ENCODE measurements at regions not wholly inside any gene's neighbourhood (a gene's known extent, or its start where the extent isn't known, plus 50 kb on each side); places are given as distances from the start of the nearest gene placed in this dataset.

- no peak for DNase-seq
Observed at GRCh38 chr16:49121636-49122035, 160.0 kb downstream of the CBLN1 start.

GRCh38 chr16:49120631-49121030, 161.0 kb downstream of the CBLN1 start:
- no peak for DNase-seq

GRCh38 chr16:49116873-49117272, 164.8 kb downstream of the CBLN1 start:
- no peak for DNase-seq

DNA sequence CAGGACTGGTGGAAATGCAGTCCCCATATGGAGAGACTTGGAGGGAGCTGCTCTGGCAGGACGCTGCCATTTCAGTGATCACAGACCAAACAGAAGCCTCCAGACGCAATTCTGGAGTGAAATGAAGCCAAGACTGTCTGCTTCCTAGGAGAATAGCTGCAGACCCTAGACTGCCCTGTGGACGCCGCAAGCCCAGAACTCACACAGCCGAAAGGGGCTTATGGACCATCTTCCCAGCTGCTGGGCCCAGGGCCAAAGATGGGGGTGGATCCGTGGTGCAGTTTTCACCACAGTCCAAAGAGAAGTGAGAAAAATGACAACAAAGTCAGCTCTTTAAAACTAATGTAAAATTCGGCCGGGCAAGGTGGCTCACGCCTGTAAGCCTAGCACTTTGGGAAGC, 165.7 kb downstream of the CBLN1 start:
- no peak for DNase-seq

DNA sequence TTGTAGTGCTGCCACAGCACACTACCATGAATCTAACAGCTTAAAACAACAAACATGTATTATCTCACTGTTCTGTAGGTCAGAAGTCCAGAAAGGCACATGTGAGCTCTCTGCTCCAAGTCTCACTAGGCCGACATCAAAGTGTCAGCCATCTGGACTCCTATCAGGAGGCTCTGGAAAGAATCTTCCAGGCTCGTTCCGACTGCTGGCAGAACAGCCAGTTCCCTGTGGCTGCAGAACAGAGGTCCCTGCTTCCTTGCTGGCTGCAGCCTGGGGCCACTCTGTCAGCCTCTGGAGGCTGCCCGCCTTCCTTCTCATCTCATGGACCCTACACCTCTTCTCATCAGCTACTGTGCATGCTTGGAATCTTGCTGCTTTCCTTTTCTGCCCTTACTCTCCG, 168.9 kb downstream of the CBLN1 start:
- no peak for DNase-seq

DNA sequence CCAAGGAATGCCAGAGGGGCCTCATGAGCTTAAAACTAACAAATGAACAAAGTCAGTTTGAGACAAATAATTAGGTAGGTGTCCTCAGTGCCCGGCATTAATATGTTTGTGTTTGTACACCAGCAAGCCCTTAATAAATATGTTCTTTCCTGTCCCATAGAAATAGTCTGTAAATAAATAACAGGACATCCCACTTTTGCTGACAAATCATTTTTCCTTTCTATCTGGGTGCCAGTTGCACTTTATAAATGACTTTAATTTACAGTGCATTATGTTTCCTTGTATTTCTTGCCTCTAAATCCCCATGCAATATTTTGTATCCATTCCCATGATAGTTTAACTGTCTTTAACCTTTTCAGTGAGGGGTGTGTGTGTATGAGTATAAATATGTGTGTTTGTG, 170.3 kb downstream of the CBLN1 start:
- no peak for DNase-seq

DNA sequence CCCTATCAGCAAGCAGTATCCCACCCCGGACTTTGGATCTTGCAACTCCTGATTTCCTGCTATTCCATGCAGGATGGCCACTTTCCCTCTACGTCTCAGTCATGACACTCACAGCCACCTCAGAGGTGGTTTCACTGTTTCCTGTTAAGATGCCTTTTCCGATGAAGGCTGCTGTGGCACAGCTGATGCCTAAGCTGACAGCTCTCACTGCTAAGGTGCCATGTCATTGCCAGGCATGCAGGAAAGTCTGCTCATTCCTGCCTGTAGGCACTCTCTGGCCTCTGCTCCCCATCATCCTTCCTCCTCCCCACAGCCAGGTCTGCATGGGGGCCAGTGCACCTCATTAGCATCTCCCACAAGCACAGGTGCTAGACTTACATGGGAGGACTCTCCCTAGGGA, 173.0 kb downstream of the CBLN1 start:
- DNase-seq, result no peak

DNA sequence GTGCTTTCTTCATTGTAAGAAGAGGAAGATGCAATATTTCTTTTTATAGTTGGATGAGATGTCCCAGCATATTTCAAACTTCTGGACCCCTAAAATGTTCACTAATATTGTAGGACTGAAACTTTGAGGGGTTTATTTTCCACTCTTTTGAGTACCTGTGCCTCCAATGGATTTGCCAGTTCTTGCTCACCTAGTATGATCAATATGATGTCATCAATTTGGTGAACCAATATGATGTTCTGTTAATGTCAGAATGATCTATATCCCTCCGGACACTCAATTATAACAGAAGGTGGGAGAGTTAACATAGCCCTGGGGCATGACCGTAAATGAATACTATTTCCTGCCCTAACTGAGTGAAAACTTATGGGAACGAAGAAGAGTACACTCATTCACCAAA, 178.3 kb downstream of the CBLN1 start:
- no peak for DNase-seq

GRCh38 chr16:49101997-49102396, 179.6 kb downstream of the CBLN1 start:
- DNase-seq, result no peak

DNA sequence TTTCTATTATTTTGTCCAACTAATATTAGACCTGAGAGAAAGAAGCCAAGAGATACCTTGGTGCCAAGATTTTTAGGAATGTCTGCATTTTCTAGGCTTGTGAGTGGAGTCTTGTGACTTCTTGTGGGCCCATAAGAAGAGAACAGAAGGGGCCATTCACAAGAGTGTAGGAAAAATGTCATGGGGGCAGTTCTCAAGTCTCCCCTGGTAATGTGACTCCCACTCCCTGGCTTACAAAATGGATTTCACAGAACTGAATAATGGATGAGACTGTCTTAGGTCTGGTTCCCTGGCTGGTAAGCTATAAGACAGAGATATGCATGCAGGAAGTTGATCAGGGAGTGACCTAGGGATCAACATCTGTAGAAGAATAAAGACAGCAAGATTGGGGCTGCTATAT, 181.3 kb downstream of the CBLN1 start:
- no peak for DNase-seq

GRCh38 chr16:49097964-49098363, 183.7 kb downstream of the CBLN1 start:
- DNase-seq, result no peak

DNA sequence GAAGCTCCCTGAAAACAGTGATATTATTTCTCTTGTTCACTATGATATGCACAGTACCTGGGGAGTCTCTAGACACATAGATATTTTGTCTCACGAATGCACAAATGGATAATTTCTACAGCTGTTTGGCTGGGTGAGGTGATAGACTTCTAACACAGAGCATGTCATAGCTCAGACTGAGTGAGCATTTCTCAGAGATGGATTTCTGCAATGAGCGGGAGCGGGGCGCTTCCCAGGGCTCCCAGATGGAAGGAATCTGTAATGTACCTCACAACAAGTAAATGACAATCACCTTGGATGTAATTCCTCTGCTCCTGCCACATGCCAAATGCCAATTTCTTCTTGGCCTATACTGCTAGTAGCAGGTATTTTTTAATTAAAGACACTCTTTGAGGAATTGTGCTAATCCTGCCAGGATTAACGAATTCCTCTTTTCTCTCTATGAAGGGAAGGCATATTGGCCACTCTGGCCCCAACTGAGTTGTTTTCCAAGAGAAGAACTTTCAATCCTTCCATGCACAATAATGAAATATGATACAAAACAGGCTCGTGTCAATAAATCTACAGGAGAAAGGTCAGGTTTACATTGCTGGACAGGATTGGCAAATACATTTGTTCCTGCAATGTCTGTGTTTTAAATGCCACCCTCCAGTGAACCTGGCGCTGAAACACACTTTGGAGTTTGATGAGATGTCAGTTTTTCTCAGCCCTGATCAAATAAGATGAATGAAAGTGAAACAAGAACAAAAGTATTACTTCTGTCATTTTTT, 185.3 kb downstream of the CBLN1 start:
- no peak for DNase-seq

GRCh38 chr16:49095539-49095938, 186.1 kb downstream of the CBLN1 start:
- no peak for DNase-seq

- DNase-seq, result no peak
Observed at GRCh38 chr16:49094471-49094870, 187.2 kb downstream of the CBLN1 start.

DNA sequence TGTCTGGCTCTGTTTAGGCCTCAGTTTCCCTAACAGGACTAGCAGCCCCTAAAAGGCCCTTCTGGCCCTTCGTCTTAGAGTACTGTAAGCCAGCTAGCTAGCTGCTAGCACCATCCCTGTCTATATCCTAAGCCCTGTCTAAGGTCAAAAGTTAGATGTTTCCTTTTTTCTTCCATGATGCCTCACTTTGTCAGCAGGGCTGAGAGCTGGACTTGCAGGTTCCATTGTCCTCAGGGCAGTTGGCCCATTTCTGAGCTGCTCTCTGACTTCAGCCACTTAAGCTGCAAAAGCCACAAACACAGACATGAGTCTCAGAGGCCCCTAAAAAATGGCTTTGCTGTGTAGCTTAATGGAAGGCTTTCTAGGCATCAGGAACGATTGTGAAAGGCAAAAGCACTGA, 187.7 kb downstream of the CBLN1 start:
- no peak for DNase-seq

GRCh38 chr16:49092704-49093103, 188.9 kb downstream of the CBLN1 start:
- DNase-seq, result no peak

DNA sequence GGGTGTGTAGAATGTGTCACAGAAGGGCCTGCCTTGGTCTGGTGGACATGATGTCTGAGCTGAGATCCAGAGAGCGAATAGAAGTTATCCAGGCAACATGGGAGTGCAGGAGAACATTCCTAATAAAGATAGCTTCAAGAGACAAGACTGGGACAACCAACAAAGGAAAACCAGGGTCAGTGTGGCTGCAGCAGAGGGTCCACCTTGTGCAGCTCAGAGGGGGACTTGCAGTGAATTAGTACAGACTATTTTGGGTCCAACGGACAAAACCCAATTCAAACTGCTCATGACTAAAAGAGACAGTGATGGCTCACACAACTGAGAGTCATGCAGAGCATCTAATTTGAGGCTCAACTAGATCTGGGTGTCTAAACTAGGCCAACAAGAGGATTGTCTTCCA, 192.1 kb downstream of the CBLN1 start:
- no peak for DNase-seq

DNA sequence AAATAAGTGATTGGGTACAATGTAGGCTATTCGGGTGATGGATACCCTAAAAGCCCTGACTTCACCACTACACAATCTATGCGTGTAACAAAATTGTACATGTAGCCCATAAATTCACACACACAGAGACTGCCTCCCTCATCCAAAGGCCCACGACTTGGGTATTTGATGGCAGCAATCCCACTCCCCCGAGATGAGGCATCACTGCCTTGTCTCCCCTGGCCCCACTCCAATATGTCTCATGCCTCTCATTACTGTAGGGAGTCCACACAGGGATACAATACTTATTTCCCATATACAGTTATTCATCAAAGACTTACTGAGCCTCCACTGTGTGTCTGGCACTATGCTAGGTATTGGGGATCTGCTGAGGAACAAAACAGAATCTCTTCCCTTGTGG, 192.6 kb downstream of the CBLN1 start:
- DNase-seq, result no peak

DNA sequence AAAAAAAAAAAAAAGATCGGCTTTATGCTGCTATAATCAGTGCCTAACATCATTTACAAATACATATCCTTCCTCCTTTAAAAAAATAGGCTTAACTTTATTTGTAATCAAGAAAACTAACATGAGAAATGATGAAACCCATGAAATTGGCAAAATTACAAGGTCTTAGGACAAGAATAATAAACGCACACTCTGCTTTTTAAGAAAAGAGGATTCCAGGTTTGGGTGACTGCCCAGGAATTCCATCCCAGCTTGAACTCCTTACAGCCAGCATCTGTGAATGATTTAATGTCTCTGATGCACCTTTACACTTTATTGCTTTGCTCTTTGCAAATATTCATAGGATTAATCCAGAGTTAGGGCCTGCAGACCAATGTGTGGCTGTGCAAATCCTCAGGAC, 196.0 kb downstream of the CBLN1 start:
- DNase-seq, result no peak

DNA sequence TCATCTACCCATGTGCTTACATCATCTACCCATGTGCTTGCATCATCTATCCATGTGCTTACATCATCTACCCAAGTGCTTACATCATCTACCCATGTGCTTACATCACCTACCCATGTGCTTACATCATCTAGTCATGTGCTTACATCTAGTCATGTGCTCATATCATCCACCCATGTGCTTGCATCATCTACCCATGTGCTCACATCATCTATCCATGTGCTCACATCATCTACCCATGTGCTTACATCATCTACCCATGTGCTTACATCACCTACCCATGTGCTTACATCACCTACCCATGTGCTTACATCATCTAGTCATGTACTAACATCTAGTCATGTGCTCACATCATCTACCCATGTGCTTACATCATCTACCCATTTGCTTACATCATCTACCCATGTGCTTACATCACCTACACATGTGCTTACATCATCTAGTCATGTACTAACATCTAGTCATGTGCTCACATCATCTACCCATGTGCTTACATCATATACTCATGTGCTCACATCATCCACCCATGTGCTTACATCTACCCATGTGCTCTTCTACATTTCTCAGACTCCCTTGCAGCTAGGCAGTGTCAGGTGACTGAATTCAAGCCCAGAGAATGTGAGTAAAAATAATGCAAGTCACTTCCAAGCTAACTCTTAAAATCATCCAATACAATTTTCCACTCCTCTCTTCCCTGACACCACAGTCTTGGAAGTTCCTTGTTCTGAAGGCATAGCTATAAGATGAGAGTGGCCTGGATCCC, 196.8 kb downstream of the CBLN1 start:
- no peak for DNase-seq

GRCh38 chr16:49081554-49081953, 200.1 kb downstream of the CBLN1 start:
- no peak for DNase-seq

- DNase-seq, result no peak
Observed at GRCh38 chr16:49081086-49081485, 200.6 kb downstream of the CBLN1 start.

- DNase-seq, result no peak
Observed at GRCh38 chr16:49078571-49078970, 203.1 kb downstream of the CBLN1 start.

DNA sequence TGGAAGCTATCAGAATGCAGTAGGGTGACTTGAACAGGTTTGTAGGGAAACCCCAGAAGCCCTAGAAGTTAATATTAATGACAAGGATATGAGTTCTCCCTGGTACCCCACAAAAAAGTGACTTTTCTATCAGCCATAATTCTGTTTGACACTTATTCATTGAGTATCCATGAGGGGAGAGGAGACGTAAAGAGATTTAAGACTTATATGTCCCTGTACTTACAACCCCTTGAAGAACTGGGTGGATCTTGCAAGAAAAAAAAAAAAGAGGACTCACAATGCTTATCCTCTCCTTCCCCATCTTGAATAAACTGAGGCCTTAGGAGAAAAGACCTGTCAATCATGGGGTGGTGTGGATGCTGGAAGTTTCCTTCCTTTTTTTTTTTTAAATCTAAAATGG, 203.5 kb downstream of the CBLN1 start:
- no peak for DNase-seq

GRCh38 chr16:49075709-49076108, 205.9 kb downstream of the CBLN1 start:
- DNase-seq, result no peak

Measured in bone marrow (tissue), 2 donors.